H9 (cell line): ENCODE measurements at regions not wholly inside any gene's neighbourhood (a gene's known extent, or its start where the extent isn't known, plus 50 kb on each side); places are given as distances from the start of the nearest gene placed in this dataset.

Source experiments
- DNase-seq: peaks from one replicate; pipeline ENCODE4 v3.0.0-alpha.2; 2017
- H2AFZ ChIP-seq: one replicate; pipeline ENCODE4 v1.6.1; 2013; ENCODE audit warnings: mild to moderate bottlenecking, low read length, control low read depth, moderate library complexity
- H2AK5ac ChIP-seq: 2 replicates; pipeline ENCODE4 v1.6.1; 2013; ENCODE audit warnings: low read length, control low read depth, mixed read lengths; ENCODE audit not compliant: insufficient read length
- H2BK120ac ChIP-seq: one replicate; pipeline ENCODE4 v1.6.1; 2013; ENCODE audit warnings: low read depth, mild to moderate bottlenecking, low read length, control low read depth, inconsistent platforms; ENCODE audit not compliant: poor library complexity, severe bottlenecking
- H2BK12ac ChIP-seq: 2 replicates; pipeline ENCODE4 v1.6.1; 2013; ENCODE audit warnings: low read length, control low read depth, mixed read lengths, low read depth; ENCODE audit not compliant: insufficient read length
- H2BK15ac ChIP-seq: 2 replicates; pipeline ENCODE4 v1.6.1; 2013; ENCODE audit warnings: low read depth, low read length, control low read depth
- H2BK20ac ChIP-seq: one replicate; pipeline ENCODE4 v1.6.1; 2013; ENCODE audit warnings: low read depth, mild to moderate bottlenecking, low read length, control low read depth, inconsistent platforms; ENCODE audit not compliant: poor library complexity, severe bottlenecking
- H2BK5ac ChIP-seq: 2 replicates; pipeline ENCODE4 v1.6.1; 2013; ENCODE audit warnings: low read length, control low read depth, mixed read lengths; ENCODE audit not compliant: insufficient read length
- H3K14ac ChIP-seq: 2 replicates; pipeline ENCODE4 v1.6.1; 2013; ENCODE audit warnings: low read length, control low read depth; ENCODE audit not compliant: insufficient read depth
- H3K18ac ChIP-seq: 2 replicates; pipeline ENCODE4 v1.6.1; 2013; ENCODE audit warnings: low read depth, mild to moderate bottlenecking, mixed read lengths, low read length, control low read depth; ENCODE audit not compliant: insufficient read length
- H3K23ac ChIP-seq: 2 replicates; pipeline ENCODE4 v1.6.1; 2013; ENCODE audit warnings: low read length, control low read depth, mixed read lengths, low read depth; ENCODE audit not compliant: insufficient read length
- H3K23me2 ChIP-seq: 2 replicates; pipeline ENCODE4 v1.6.1; 2013; ENCODE audit warnings: low read depth, mild to moderate bottlenecking, mixed read lengths, low read length, control low read depth; ENCODE audit not compliant: insufficient read length, poor library complexity, severe bottlenecking
- H3K27ac ChIP-seq: 2 replicates; pipeline ENCODE4 v1.5.1; 2013; ENCODE audit warnings: low read length, control low read depth, mixed read lengths, low read depth; ENCODE audit not compliant: insufficient read length
- H3K27me3 ChIP-seq: 2 replicates; pipeline ENCODE4 v1.6.1; 2013; ENCODE audit warnings: low read length, control low read depth, inconsistent platforms; ENCODE audit not compliant: insufficient read depth
- H3K4ac ChIP-seq: 2 replicates; pipeline ENCODE4 v1.6.1; 2013; ENCODE audit warnings: low read depth, mild to moderate bottlenecking, control low read depth, inconsistent platforms, low read length, moderate library complexity
- H3K4me1 ChIP-seq: 2 replicates; pipeline ENCODE4 v1.6.1; 2013; ENCODE audit warnings: low read length, control low read depth, inconsistent platforms; ENCODE audit not compliant: insufficient read depth
- H3K4me2 ChIP-seq: 2 replicates; pipeline ENCODE4 v1.6.1; 2013; ENCODE audit warnings: low read length, control low read depth, mixed read lengths; ENCODE audit not compliant: insufficient read length, insufficient read depth
- H3K56ac ChIP-seq: 2 replicates; pipeline ENCODE4 v1.6.1; 2013; ENCODE audit warnings: low read depth, mild to moderate bottlenecking, mixed read lengths, low read length, control low read depth; ENCODE audit not compliant: insufficient read length
- H3K79me1 ChIP-seq: 2 replicates; pipeline ENCODE4 v1.6.1; 2013; ENCODE audit warnings: low read depth, mild to moderate bottlenecking, moderate library complexity, low read length, control low read depth, inconsistent platforms; ENCODE audit not compliant: insufficient read depth, poor library complexity, severe bottlenecking
- H3K79me2 ChIP-seq: 2 replicates; pipeline ENCODE4 v1.6.1; 2013; ENCODE audit warnings: low read length, control low read depth, inconsistent platforms; ENCODE audit not compliant: insufficient read depth
- H3K9ac ChIP-seq: 2 replicates; pipeline ENCODE4 v1.6.1; 2013; ENCODE audit warnings: low read length, control low read depth, mixed read lengths; ENCODE audit not compliant: insufficient read length; ENCODE audit errors: extremely low read depth
- H3K9me3 ChIP-seq: one replicate; pipeline ENCODE4 v1.6.1; 2013; ENCODE audit warnings: low read depth, low read length, inconsistent platforms; ENCODE audit not compliant: control insufficient read depth
- H3T11ph ChIP-seq: one replicate; pipeline ENCODE4 v1.6.1; 2013; ENCODE audit warnings: mild to moderate bottlenecking, low read length, control low read depth, inconsistent platforms
- H4K20me1 ChIP-seq: one replicate; pipeline ENCODE4 v1.6.1; 2013; ENCODE audit not compliant: control insufficient read depth, insufficient read length, insufficient read depth
- H4K5ac ChIP-seq: 2 replicates; pipeline ENCODE4 v1.6.1; 2013; ENCODE audit warnings: low read depth, mild to moderate bottlenecking, mixed read lengths, low read length, control low read depth; ENCODE audit not compliant: insufficient read length
- H4K8ac ChIP-seq: replicated peaks from 2 replicates; pipeline ENCODE4 v1.6.1; 2013; ENCODE audit warnings: low read length, control low read depth, mixed read lengths, low read depth; ENCODE audit not compliant: insufficient read length
- H4K91ac ChIP-seq: 2 replicates; pipeline ENCODE4 v1.6.1; 2013; ENCODE audit warnings: low read depth, mild to moderate bottlenecking, moderate library complexity, mixed read lengths, low read length, control low read depth; ENCODE audit not compliant: insufficient read length
- H3K27ac Mint-ChIP-seq, 3 experiments: 2 replicates in 2 of 3; 3 replicates in 1 of 3; pipeline ENCODE4 v1.8.0; 2020 to 2021; ENCODE audit warnings: mixed read lengths in 3 of 3, mild to moderate bottlenecking in 1 of 3, moderate library complexity in 1 of 3
- H3K27me3 Mint-ChIP-seq: 2 replicates; pipeline ENCODE4 v1.8.0; 2021; ENCODE audit warnings: low read depth, mild to moderate bottlenecking, moderate library complexity, mixed read lengths
- H3K36me3 Mint-ChIP-seq, 3 experiments: 2 replicates in 2 of 3; 3 replicates in 1 of 3; pipeline ENCODE4 v1.8.0; 2020 to 2021; ENCODE audit warnings: low read depth in 3 of 3, mixed read lengths in 3 of 3; ENCODE audit not compliant: insufficient read depth in 1 of 3
- H3K4me1 Mint-ChIP-seq, 2 experiments: 2 replicates each; pipeline ENCODE4 v1.8.0; 2020; ENCODE audit warnings: mixed read lengths in 2 of 2
- H3K4me3 Mint-ChIP-seq, 2 experiments: 2 replicates in 1 of 2; 3 replicates in 1 of 2; pipeline ENCODE4 v1.8.0; 2020 to 2021; ENCODE audit warnings: mild to moderate bottlenecking in 2 of 2, mixed read lengths in 2 of 2, moderate library complexity in 1 of 2
- H3K9me3 Mint-ChIP-seq, 2 experiments: 2 replicates in 1 of 2; 3 replicates in 1 of 2; pipeline ENCODE4 v1.8.0; 2020; ENCODE audit warnings: mild to moderate bottlenecking in 2 of 2, mixed read lengths in 2 of 2, moderate library complexity in 1 of 2
- CTCF ChIP-seq: fragments of 200-600 bp; sonication (generic); conservative IDR thresholded peaks from 3 replicates; pipeline ENCODE4 v1.8.0; 2021; ENCODE audit warnings: antibody characterized with exemption, mild to moderate bottlenecking
- WGBS: extraction: QIAGEN DNeasy Blood & Tissue Kit; methylation state at CpG from one replicate; pipeline ENCODE4 v1.1.7; 2013; ENCODE audit warnings: missing lambda C conversion rate, low lambda C conversion rate, mixed read lengths; ENCODE audit not compliant: insufficient read length; ENCODE audit errors: extremely low coverage; 5-methylcytosine and 5-hydroxymethylcytosine counted together

GRCh38 chr14:34174973-34175372 is 224.1 kb upstream of the EGLN3 start:
- no peaks in the 10 kb centered on the region for H3K9me3 Mint-ChIP-seq
- no peak for TF ChIP-seq CTCF
- Histone ChIP-seq H3K14ac (no peak overlapping the region), H2AK5ac (no peak overlapping the region), H3K27me3 (no peaks in the 10 kb centered on the region), H3K4me2 (no peak overlapping the region), H3K27ac (no peak overlapping the region), H3K79me2 (no peaks in the 10 kb centered on the region), H3K23ac (no peak overlapping the region), H2BK20ac (no peak overlapping the region), H4K20me1 (no peaks in the 10 kb centered on the region), H2AFZ (no peak overlapping the region), H2BK120ac (no peak overlapping the region), H3K4ac (no peak overlapping the region), H4K8ac (no peak overlapping the region), H3K56ac (no peak overlapping the region), H2BK5ac (no peak overlapping the region), H3K18ac (no peak overlapping the region), H3K9ac (no peak overlapping the region), H3K9me3 (no peaks in the 10 kb centered on the region), H3K4me1 (no peaks in the 10 kb centered on the region), H2BK15ac (no peak overlapping the region), H3K23me2 (no peaks in the 10 kb centered on the region), H4K91ac (no peak overlapping the region), H4K5ac (no peak overlapping the region), H2BK12ac (no peak overlapping the region), H3K79me1 (no peaks in the 10 kb centered on the region), H3T11ph (no peak overlapping the region)
- H3K4me3 Mint-ChIP-seq, result no peak overlapping the region
- H3K36me3 Mint-ChIP-seq, result no peaks in the 10 kb centered on the region
- no CpG with 5 or more reads among the region's 3 CpGs for WGBS
- H3K27ac Mint-ChIP-seq, result no peak overlapping the region
- H3K4me1 Mint-ChIP-seq, result no peaks in the 10 kb centered on the region
- H3K27me3 Mint-ChIP-seq, result no peaks in the 10 kb centered on the region
- DNase-seq, result no peak
